ENCODE measurements at regions not wholly inside any gene's neighbourhood (a gene's known extent, or its start where the extent isn't known, plus 50 kb on each side); places are given as distances from the start of the nearest gene placed in this dataset.

DNA sequence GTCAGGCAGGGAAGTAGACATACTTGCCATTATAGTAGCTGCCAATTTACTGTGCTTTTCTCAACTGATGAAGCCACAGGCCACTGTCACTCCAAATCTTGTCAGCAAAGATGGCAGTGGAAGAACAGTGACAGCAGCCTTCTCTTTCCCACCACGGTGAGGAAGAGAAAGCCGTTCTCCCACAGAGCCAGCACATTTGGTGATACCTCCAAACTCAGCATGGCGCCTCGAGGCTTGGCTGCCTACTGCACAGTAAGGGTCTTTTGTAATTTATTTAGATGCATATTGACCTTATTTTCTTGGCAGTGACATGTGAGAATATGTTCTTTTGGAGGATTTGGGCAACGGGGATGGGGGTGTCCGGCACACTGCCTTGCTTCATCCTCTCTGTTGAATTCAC lies 117.2 kb upstream of the CDH20 start:
- TF ChIP-seq, protein P1, sequence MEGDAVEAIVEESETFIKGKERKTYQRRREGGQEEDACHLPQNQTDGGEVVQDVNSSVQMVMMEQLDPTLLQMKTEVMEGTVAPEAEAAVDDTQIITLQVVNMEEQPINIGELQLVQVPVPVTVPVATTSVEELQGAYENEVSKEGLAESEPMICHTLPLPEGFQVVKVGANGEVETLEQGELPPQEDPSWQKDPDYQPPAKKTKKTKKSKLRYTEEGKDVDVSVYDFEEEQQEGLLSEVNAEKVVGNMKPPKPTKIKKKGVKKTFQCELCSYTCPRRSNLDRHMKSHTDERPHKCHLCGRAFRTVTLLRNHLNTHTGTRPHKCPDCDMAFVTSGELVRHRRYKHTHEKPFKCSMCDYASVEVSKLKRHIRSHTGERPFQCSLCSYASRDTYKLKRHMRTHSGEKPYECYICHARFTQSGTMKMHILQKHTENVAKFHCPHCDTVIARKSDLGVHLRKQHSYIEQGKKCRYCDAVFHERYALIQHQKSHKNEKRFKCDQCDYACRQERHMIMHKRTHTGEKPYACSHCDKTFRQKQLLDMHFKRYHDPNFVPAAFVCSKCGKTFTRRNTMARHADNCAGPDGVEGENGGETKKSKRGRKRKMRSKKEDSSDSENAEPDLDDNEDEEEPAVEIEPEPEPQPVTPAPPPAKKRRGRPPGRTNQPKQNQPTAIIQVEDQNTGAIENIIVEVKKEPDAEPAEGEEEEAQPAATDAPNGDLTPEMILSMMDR (conservative IDR thresholded peaks at IDR 0.05; ENCODE audit: low read length) = no peak
- TF ChIP-seq EZH2phosphoT487 (IDR thresholded peaks at IDR 0.05; ENCODE audit: borderline replicate concordance, low read depth, low read length) = no peak

Data from OCI-LY7 (cell line).